HFFc6 (cell line): ENCODE measurements at regions not wholly inside any gene's neighbourhood (a gene's known extent, or its start where the extent isn't known, plus 50 kb on each side); places are given as distances from the start of the nearest gene placed in this dataset.

ENCODE experiments used
- DNase-seq: peaks from one replicate; pipeline ENCODE4 v3.0.0-alpha.2; 2018
- H3K27ac Mint-ChIP-seq: 2 replicates; pipeline ENCODE4 v1.8.0; 2020; ENCODE audit warnings: mild to moderate bottlenecking, mixed read lengths
- H3K27me3 Mint-ChIP-seq: 2 replicates; pipeline ENCODE4 v1.8.0; 2021; ENCODE audit warnings: mild to moderate bottlenecking, moderate library complexity, mixed read lengths; ENCODE audit not compliant: insufficient read depth
- H3K36me3 Mint-ChIP-seq: 2 replicates; pipeline ENCODE4 v1.8.0; 2021; ENCODE audit warnings: low read depth, mixed read lengths
- H3K4me1 Mint-ChIP-seq: 2 replicates; pipeline ENCODE4 v1.8.0; 2020; ENCODE audit warnings: low read depth, mixed read lengths
- H3K4me3 Mint-ChIP-seq: 2 replicates; pipeline ENCODE4 v1.8.0; 2020; ENCODE audit warnings: mild to moderate bottlenecking, moderate library complexity, mixed read lengths
- H3K9me3 Mint-ChIP-seq: 2 replicates; pipeline ENCODE4 v1.8.0; 2020; ENCODE audit warnings: mild to moderate bottlenecking, mixed read lengths
- TF ChIP-seq, protein P1 (sequence below): fragments of 200-600 bp; sonication (generic); IDR thresholded peaks from 2 replicates; pipeline ENCODE4 v1.5.0; 2021; ENCODE audit warnings: antibody characterized with exemption, mild to moderate bottlenecking

DNA sequence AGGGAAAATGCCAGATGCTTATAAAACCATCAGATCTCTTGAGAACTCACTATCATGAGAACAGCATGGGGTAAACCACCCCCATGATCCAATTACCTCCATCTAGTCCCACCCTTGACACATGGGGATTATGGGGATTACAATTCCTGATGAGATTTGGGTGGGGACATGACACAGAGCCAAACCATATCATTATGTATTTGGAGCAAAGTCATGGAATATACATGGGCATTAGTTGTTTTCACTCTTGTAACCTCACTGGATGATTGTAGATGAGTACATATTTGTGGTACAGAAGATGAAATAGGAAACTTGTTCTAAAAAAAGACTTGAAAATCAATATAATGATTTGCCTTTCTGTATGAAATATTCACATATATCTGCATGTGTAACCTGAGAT lies 674.5 kb upstream of the BOD1L1 start:
- Mint-ChIP-seq H3K4me1 (no peaks in the 10 kb centered on the region), H3K9me3 (no peaks in the 10 kb centered on the region), H3K4me3 (no peak overlapping the region), H3K36me3 (no peaks in the 10 kb centered on the region), H3K27me3 (peaks cover 2% of the 10 kb centered on the region), H3K27ac (no peak overlapping the region)
- TF ChIP-seq, protein P1, sequence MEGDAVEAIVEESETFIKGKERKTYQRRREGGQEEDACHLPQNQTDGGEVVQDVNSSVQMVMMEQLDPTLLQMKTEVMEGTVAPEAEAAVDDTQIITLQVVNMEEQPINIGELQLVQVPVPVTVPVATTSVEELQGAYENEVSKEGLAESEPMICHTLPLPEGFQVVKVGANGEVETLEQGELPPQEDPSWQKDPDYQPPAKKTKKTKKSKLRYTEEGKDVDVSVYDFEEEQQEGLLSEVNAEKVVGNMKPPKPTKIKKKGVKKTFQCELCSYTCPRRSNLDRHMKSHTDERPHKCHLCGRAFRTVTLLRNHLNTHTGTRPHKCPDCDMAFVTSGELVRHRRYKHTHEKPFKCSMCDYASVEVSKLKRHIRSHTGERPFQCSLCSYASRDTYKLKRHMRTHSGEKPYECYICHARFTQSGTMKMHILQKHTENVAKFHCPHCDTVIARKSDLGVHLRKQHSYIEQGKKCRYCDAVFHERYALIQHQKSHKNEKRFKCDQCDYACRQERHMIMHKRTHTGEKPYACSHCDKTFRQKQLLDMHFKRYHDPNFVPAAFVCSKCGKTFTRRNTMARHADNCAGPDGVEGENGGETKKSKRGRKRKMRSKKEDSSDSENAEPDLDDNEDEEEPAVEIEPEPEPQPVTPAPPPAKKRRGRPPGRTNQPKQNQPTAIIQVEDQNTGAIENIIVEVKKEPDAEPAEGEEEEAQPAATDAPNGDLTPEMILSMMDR = no peak
- DNase-seq = no peak

DNA sequence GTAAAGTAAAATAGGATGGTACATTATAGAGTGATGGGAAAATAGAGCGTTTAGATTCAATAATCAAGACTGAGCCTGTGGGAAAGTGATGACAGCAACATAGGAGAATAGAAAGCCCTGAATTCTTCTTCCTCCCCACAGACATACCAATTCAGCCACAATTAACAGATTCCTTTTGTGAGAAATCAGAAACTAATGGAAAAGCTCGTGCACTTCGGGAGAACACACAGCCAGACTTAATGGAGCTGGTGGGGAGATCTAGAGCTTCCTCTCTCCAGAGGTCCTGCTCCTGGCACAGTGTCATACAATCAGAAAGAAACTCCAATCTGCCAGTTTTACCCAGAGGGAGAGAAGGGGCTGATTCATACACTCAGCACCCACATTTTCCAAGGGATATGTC lies 676.3 kb upstream of the BOD1L1 start:
- no peaks in the 10 kb centered on the region for H3K9me3 Mint-ChIP-seq
- no peaks in the 10 kb centered on the region for H3K4me1 Mint-ChIP-seq
- no peaks in the 10 kb centered on the region for H3K36me3 Mint-ChIP-seq
- TF ChIP-seq, protein P1 = no peak
- H3K27me3 Mint-ChIP-seq = peaks cover 2% of the 10 kb centered on the region
- DNase-seq = no peak
- H3K4me3 Mint-ChIP-seq = no peak overlapping the region
- no peak overlapping the region for H3K27ac Mint-ChIP-seq

DNA sequence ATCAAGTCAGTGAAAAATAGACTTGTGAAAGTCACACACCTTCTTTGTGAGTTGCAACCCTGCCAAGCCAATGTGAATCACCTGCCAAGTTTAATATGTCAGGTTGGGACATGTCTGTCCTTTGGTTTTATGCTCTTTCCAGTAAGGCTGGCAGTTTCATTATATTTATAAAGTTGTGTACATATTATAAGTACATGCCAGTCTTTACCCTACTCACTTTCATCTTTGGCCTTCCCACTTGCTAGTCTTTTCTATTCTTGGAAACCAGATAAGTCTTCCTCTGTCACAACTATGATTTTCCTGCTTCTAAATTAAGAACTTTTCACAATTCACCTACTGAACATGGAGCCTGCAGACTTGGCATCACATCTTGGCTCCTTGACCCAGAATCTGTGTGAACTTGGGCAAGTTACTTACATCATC lies 680.7 kb upstream of the BOD1L1 start:
- H3K27me3 Mint-ChIP-seq = peaks cover 2% of the 10 kb centered on the region
- no peak for DNase-seq
- TF ChIP-seq, protein P1 = no peak

DNA sequence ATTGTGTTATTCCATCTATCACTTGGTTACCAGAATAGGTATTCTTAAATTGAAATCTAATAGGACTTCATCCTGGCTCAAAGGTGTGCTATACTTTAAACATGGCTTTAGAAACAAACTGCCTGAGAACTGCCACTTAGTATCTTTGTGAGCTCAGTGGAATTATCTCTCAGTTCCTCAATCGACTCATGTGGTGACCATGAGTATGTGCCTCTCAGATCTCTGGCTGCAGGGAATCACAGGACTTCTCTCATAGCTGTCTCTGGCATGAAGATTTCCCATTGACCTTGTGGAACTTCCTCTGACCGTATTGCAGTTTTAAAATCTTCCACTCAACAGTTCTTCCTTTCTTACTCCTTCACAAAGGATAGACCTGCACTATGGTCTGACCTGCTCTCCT lies 681.9 kb upstream of the BOD1L1 start:
- Mint-ChIP-seq H3K27me3 (peaks cover 2% of the 10 kb centered on the region), H3K9me3 (no peaks in the 10 kb centered on the region), H3K36me3 (no peaks in the 10 kb centered on the region), H3K4me3 (no peak overlapping the region), H3K4me1 (no peaks in the 10 kb centered on the region), H3K27ac (no peak overlapping the region)
- no peak for DNase-seq
- TF ChIP-seq, protein P1 = no peak

More for the DNA sequence above, 680.7 kb upstream of the BOD1L1 start:
- no peak overlapping the region for H3K4me3 Mint-ChIP-seq
- no peaks in the 10 kb centered on the region for H3K9me3 Mint-ChIP-seq
- H3K27ac Mint-ChIP-seq = no peak overlapping the region
- H3K4me1 Mint-ChIP-seq = no peaks in the 10 kb centered on the region
- no peaks in the 10 kb centered on the region for H3K36me3 Mint-ChIP-seq

DNA sequence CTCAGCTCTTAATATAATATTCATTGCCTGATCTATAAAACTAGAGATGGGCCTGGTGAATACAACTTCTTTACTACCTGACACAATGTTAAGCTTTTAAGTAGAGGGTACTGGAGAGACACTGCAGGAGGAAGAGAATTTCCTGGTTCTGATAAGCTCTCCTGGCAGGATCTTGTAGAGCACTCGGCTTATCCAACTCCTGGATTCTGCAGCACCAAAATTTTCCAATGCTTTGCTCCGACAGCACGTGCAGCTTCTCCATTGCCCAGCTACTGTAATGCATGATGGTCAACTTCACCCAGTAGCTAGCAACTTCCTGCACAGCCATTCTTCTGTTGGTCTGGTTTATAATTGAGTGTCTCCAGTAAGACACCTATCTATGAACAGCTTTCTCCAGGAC lies 686.2 kb upstream of the BOD1L1 start:
- Mint-ChIP-seq H3K36me3 (no peaks in the 10 kb centered on the region), H3K9me3 (no peaks in the 10 kb centered on the region), H3K27me3 (no peaks in the 10 kb centered on the region), H3K4me3 (no peak overlapping the region), H3K4me1 (no peaks in the 10 kb centered on the region), H3K27ac (no peak overlapping the region)
- no peak for DNase-seq
- TF ChIP-seq, protein P1 = no peak

DNA sequence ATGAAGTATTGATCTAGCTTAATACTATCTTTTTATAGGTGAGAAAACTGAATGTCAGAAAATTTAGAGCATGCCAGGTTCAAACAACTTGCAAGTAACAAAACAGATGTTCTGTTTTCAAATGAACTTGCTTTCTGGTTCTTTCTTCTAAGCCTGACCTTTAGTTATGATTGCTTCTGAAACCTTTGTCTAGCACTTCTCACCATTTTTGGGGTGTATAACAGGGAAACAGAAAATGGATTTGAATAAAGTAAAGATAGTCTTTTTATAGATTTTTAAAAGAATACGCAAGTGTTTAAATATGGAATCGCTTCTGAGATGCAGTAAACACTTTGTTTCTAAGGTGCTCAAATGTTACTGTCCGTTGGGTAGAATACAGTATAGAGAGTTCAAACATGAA lies 687.2 kb upstream of the CPEB2 start:
- TF ChIP-seq, protein P1 = no peak
- H3K9me3 Mint-ChIP-seq = no peaks in the 10 kb centered on the region
- H3K4me1 Mint-ChIP-seq = no peaks in the 10 kb centered on the region
- H3K27ac Mint-ChIP-seq = no peak overlapping the region
- DNase-seq = no peak
- H3K27me3 Mint-ChIP-seq = no peaks in the 10 kb centered on the region
- H3K4me3 Mint-ChIP-seq = no peak overlapping the region
- no peaks in the 10 kb centered on the region for H3K36me3 Mint-ChIP-seq
